NCI-H345 treated with DMSO at 0.1 percent for 48 hours (cell line): ENCODE measurements at regions not wholly inside any gene's neighbourhood (a gene's known extent, or its start where the extent isn't known, plus 50 kb on each side); places are given as distances from the start of the nearest gene placed in this dataset.
"Not testable (repeated sequence)": the region's sequence is repeated elsewhere in the genome, so short reads cannot be mapped to it uniquely, and the experiment has no call there.

ENCODE experiments used
- DNase-seq: peaks from one replicate; lab custom pipeline; 2025; ENCODE audit not compliant: unreplicated experiment; lab: John Stamatoyannopoulos, UW

DNA sequence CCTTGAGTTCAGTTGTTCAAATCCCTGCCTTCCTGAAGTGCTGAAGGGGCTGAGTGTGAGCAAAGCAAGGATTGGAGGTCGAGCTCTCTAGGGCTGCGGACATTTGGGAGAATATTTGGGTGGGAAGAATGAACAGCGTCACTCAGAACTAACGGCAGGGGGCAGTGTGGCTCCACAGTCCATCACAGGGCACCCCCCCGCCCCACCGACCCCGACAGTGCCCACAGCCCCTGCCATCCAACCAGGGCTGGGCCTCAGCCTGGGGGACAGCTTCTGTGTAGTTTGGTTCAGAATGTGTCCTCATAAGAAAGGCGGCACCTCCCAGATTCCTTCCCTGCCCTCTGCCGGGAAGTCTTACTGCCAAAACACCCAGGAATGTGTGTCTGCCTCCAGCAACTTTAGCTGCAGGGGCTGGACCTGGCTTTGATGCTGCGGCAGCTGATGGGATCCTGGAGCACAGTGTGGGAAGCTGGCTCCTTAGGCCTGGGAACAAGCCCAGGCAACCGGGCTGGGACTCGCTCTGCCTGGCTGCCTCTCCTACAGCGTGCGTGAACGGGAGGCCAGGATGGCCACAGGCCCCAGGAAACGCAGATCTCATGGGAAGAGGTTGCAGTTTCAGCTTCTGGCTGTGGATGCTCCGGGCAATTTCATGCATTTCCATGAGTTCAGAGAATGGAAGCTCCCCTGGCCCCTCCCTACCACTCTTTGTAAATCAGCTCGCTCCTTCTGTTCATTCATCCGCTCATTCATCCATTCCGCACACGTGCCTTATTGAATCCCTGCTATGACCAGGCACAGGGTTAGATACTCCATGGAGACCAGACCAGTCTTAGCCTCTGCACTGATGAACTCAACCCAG, 104.9 kb upstream of the TMPRSS2 start:
- peak; percentile 49 for DNase-seq

GRCh38 chr21:41611966-41612606, 104.1 kb upstream of the TMPRSS2 start:
- peak; percentile 15 for DNase-seq

DNA sequence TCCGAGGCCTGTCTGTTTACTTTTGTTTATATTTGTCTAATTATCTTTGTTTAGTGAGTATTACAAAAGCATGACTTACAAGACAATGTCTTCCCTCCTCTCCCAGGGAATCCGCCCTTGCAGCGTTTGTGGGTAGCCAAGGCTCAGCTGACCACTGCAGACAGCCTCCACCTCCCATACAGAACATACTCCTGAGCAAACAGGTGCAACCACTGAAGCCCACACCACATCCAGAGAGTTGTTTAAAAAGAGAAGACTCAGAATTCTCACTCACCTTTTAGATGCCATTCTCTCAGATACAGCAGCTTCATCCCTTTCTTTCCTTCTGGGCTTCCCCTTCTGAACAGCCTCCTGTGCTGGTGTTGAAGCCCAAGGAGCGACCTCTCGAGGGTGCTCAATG, 103.5 kb upstream of the TMPRSS2 start:
- no peak for DNase-seq

- DNase-seq = not testable (repeated sequence)
Observed at GRCh38 chr21:41610840-41611115, 102.8 kb upstream of the TMPRSS2 start.

DNA sequence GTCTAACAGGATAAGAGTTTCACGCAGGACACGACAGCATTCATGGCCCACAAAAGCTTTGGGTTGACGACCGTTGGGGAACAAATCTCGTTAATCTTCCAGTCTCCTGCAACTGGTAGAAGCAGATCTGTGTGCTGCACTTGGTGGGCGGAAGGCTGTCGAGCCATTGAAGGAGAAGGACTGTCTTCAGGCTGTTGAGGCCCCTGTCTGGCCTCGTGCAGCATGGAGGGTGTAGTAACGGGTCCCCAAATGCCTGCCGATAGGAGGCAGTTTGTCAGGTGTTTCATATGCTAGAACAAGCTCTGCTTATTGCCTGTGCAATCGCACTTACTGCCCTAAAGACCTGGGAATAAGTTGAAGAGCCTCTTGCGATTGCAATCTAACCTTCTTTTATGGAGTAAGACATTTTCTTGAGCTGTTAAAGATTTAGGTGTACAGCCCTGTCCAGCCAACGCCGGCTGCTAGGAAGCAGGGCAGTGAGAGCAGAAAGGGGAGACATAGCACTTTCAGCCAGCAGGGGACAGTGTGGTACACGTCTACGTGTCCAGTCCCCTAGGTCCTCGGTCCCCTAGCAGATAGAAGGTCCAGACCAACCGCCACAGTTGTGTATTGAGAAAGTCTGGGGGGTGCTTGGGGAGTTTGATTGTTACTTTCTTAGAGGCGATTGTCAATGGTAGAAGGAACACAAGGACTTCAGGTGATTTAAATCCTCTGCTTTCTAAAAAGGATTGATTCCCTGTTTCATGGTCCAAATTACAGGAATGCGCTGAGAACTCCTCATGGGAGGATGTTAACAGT, 102.3 kb upstream of the TMPRSS2 start:
- peak; percentile 7 for DNase-seq

DNA sequence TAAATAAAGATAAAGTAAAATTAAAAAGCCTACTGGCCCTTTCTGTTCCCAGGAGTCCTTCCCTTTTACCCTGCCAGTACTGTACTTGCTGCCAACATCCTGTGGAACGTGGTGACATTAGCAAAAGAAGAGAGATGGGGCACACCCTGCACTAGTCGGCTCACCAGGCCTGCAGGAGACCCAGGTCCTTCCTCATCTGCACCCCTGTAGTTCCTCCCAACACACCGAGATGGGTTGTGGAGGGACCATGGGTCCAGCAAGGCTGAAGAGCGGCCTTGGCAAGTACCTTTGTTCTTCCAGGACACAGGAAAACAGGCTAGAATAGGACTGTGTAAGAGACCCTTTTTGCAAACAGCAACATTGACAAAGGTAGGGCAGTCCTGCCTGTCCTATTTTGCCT, 98.7 kb upstream of the TMPRSS2 start:
- DNase-seq = no peak

GRCh38 chr21:41605934-41606285, 98.0 kb upstream of the TMPRSS2 start:
- no peak for DNase-seq

DNA sequence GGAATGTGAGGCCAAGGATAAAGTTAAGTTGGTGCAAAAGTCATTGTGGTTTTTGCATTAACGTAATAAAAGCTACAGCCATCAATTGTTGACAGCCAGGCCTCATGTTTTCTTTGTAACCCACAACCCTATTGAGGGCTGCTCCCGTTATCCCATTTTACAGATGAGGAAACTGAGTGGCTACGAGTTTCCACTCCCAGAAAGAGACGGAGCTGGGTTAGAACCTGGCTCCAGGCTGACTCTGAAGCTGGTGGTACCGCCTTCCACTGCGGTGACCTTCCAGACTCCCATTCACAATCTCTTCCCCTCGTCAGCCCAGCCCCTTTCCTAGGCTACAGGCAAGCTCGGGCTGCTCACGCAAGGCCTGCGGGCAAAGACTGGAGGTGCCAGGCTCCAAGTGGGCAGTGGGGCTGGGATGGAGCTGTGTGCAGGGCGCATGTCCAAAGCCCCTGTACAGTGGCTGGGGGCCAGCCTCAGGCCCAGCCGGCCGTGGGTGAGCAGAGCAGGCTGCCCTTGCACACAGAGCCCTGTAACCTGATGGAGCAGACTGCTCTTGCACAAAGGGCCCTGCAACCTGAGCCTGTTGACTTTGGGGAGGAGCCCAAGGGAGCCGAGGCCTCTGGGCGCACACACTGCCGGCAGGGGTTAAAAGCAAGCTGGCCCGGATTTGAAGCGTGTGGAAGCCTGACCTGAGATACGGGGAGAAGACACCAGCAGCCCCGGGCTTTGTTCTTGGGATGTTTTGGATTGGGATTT, 97.4 kb upstream of the TMPRSS2 start:
- peak; percentile 28 for DNase-seq

DNA sequence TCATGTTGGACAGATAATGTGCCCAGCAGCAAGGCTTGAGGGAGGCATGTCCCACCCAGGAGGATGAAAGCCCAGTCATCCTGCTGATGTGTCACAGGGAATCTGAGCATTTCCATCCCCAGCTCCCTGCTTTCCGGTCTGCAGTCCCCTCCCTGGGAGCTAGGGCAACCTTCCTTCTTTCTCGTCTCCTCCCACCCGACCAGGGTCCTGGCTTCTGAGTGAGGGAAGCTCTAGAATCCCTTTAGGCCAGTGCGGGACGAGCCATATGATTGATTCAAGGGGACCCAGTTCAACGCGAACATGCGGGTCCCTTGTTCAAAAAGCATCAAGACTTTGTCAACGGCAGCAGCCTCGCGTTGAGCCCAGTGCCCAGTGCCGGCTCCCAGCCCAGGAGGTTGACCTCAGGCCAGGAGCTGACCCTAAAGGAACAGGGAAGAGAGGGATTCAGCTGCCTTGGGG, 96.7 kb upstream of the TMPRSS2 start:
- DNase-seq = no peak

DNA sequence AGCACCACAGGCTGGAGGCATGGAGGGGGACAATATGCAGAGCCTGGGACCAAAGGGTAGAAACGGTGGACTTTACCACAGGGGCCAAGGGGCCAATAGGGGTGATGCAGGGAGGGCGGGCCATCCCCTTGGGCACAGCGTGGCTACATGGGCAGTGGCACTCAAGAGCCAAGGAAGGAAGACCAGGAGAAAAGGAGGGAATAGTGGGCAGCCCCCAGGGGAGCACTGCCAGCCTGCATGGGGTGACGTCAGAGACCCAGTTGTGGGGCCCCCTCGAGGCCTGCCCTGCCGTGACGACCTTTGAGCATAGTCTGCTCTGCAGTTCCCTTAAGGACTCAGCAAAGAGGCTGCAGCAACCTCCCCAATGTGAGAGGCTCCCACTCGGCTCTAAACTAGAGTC, 95.5 kb upstream of the TMPRSS2 start:
- no peak for DNase-seq

DNA sequence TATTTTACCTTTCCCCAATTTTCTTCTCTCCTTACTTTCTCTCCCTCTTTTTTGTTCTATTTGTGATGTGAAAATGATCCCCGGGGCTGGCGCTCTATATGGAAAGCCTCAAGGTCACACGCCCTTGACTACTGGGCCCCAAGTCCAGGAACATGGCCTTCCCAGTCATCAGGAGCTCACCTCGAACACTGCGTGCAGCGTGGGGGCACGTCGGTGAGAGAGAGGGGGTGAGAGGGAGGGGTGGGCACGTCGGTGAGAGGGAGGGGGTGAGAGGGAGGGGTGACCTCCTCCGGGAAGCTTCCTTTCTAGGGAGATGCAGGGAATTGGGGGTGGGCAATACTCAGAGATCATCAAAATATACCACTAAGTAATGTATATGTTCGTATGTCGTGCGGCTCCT, 94.6 kb upstream of the TMPRSS2 start:
- DNase-seq = no peak

- DNase-seq = no peak
Observed at GRCh38 chr21:41601573-41602368, 93.8 kb upstream of the TMPRSS2 start.

- DNase-seq = no peak
Observed at GRCh38 chr21:41600961-41601572, 93.1 kb upstream of the TMPRSS2 start.

DNA sequence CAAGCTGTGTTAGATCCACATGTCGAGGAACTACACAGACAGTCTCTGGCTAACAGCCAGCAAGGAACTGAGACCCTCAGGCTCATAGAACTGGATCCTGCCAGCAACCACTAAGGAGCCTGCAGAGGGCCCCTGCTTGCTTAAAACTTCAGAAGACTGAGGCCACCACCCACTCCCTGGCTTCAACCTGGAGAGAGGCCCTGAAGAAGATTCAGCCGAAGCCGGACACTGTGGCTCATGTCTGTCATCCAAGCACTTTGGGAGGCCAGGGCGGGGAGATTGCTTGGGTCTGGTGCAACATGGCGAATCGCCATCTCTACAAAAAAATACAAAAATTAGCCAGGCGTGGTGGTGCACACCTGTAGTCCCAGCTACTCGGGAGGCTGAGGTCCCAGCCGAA, 92.6 kb upstream of the TMPRSS2 start:
- DNase-seq = no peak

DNA sequence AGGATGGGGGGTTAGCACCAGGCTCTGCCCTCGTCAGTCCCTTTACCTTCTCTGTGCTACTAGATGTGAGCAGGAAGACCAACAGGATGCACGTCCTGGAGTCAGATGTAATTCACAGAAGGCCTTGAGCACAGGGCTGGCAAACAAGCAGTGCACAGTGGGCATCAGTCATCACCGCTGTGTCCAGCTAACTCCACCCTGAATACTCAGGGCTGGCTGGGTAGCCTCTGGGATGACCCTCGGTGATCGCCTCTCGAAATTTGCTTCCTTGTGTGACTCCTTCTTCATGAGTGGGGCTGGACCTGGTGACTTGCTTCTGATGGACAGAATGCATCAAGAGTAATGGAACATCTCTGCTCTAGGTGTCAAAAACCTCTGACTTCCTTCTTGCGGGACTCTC, 92.2 kb upstream of the TMPRSS2 start:
- no peak for DNase-seq

- DNase-seq = no peak
Observed at GRCh38 chr21:41598561-41599431, 90.8 kb upstream of the TMPRSS2 start.

- no peak for DNase-seq
Observed at GRCh38 chr21:41597811-41598231, 89.9 kb upstream of the TMPRSS2 start.

- no peak for DNase-seq
Observed at GRCh38 chr21:41597227-41597626, 89.3 kb upstream of the TMPRSS2 start.
